NCI-H2227 (cell line): ENCODE measurements at regions not wholly inside any gene's neighbourhood (a gene's known extent, or its start where the extent isn't known, plus 50 kb on each side); places are given as distances from the start of the nearest gene placed in this dataset.
"Not testable (repeated sequence)": the region's sequence is repeated elsewhere in the genome, so short reads cannot be mapped to it uniquely, and the experiment has no call there.

Experiments
- DNase-seq: peaks from one replicate; lab custom pipeline; 2025; ENCODE audit not compliant: unreplicated experiment; lab: John Stamatoyannopoulos, UW

DNA sequence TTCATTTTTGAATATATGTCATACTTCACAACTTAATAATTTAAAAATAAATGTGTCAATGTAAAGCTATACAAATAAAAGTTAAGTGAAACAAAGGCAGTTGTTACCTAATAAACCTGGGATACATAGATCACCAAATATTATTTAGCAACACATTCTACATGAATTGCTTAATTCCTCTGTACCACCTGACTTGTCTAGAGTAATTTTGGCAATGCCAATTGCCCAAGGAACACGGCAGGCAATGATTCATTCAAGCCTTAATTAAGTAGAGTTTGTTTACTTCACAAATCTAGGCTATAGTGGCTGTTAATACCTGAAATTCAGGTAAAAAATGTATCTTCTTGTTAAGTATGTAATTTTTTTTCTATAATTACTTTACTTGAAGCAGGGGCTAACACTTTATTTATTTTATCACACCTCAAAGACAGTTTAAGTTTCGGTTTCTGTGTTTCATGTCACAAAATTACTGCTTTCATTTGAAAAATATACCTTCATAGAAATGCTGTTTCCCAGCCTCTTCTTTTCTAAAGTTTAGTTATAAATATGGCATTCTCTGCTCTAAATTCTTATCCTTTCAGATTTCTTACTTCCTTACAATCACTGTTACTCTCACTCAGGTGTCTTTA lies 705.7 kb downstream of the SLITRK5 start:
- DNase-seq = no peak

DNA sequence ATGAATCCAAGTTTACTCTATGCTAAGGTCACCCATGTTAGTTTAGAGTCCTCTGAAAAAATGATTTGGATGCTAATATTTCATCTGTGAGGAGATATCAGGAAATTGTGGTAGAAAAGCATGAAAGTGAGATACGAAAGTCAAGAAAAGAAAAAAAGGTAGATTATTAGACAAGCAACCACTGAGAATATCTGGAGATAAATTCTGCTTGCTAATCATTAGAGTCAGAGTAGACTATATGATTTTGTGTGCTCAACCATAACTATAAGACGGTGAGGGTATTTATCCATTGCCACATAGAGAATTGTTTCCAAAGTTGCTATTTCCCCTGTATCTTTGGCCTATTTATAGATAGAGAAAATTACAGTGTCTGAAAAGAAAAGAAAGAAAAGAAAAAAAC lies 706.7 kb downstream of the SLITRK5 start:
- DNase-seq = no peak

DNA sequence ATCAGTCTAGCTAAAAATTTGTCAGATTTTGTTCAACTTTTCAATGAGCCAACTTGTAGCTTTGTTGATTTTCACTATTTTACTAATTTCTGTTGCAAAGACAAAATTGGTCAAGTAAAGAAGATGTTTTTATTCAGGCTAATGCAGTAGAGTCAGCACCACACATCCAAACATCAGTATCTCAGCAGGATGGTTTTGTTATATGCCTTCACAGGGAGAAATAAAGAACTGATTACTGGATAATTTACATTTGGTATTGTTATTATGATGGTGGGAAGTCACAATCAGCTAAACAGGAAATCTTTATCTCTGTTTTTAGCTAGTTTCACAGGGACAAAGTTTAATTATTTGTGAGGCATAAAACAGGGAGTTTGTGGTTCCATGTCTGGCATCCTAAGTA lies 713.4 kb downstream of the SLITRK5 start:
- DNase-seq = no peak

DNA sequence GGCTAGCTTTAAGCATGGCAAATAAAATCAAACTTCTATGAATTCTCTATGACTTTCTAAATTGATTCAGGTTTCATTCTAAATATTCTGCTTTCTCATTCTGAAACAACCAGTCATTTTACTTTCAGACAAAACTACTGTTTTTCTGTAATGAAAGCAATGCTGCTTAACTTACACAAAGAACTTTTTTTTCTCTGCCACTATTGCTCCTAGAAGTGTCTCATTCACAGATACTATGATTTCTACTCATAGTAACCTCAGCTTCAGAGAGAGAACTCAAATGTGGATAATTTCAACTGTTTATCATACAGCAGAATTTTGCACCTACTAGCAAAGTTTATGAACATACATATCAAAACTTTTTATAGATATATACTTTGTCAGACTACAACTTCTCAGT lies 724.6 kb downstream of the SLITRK5 start:
- no peak for DNase-seq

DNA sequence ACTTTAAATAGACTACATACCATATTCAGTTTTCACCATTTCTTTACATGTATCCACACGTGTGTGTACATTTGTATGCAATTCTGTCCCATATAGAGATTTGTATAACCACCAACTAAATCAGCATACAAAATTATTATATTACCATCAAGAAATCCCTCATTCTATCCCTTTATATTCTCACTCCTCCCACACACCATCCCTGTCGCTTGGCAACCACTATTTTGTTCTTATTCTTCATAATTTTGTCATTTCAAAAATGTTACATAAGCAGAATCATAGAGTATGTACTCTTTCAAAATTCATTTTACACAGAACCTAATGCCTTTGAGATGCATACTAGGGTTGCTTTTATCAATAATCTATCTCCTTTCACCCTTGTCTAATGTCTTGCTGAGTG lies 740.5 kb downstream of the SLITRK5 start:
- no peak for DNase-seq

DNA sequence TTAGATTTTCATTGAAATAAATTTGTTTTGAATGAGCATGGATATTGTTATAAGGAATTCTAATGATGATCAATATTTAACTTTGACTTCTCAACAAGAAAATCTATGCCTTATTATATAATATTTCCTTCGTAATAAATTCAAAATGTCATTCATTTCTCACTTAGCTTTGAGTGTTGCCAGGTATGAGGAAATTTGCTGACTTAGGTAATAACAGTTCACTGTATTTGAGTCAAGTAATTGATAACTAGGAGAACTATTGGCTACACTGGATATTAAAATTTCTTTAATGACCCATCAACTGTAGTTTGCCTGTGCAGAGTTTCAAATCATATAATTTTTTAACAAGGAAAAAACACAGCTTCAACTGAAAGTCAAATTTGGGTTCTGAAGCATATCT lies 746.6 kb downstream of the SLITRK5 start:
- DNase-seq = no peak

DNA sequence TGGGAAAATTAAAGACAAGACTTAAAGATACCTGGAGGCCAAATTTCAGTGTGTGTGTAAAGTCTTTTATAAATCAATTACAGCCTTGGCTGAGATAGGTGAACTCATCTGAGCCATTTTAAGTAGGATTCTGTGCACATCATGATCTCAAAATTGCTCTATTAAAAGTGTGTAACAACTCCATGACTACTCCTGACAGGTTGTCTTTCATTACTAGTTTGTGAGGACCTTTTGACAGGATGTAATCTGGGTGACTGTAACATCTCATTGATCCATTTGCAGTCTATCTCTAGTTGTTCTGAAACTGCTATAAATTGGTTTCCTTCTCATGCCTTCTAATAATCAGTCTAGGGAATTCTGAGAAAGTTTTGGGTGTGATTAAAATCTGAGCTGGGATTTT lies 753.3 kb downstream of the SLITRK5 start:
- DNase-seq = no peak

DNA sequence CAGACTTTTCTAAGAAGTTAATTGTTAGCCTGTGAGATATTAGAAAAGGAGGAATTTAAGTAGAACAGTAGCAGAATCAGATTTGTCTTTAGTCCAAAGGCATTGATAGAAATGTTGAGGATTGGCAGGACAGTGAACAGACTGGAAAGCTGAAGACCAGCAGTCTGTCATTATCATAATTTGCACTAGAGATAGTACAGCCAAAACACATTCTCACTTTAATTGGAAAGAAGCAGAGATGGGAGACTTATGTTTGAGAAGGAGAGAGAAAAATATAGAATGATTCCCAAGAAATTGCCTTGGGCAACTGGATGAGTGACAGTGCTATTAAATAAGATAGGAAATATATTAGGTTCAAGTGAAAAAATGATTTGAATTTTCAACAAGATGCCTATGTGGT lies 755.5 kb downstream of the SLITRK5 start:
- no peak for DNase-seq

DNA sequence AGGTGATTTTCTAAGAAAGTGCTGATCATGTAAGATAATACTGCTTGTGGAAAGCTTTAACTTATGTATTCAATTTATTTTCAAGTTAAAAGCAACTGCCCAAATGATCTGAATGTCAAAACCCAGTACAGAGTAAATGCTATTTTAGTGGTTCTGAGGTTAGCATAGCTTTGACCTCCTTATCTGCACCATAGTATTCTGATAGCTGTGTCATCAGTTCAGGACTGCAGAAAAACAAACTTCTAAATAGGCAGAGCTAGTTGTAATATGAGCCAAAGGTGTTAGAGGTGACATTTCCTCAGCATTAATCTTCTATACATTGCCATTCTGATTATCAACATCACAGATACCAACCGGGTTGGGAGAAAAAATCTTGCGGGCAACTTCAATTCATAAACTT lies 758.7 kb downstream of the SLITRK5 start:
- DNase-seq = no peak

DNA sequence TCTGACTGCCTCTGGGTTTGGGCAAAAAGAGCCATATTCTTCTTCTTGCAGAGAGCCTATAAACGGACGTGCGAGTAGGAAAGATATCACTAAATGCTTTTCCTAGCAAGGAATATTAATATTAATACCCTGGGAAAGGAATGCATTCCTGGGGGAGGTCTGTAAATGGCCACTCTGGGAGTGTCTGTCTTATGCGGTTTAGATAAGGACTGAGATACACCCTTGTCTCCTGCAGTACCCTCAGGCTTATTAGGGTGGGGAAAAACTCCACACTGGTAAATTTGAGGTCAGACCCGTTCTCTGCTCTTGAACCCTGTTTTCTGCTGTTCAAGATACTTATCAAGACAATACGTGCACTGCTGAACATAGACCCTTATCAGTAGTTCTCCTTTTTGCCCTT lies 763.8 kb downstream of the SLITRK5 start:
- no peak for DNase-seq

DNA sequence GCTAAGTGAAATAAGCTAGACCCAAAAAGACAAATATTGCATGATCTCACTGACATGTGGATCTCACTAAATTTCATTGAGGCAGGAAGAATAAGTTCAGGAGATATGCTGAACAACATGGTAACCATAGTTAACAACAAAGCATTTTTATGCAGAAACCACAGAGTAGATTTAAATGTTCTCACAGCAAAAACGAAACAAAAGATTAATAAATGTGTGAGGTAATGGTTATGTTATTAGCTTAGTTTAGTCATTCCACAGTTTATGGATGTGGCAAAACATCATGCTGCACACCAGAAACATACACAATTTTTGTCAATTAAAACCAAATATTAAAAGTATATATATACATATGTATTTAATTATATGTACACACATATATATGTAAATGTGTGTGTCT lies 765.8 kb downstream of the SLITRK5 start:
- no peak for DNase-seq

DNA sequence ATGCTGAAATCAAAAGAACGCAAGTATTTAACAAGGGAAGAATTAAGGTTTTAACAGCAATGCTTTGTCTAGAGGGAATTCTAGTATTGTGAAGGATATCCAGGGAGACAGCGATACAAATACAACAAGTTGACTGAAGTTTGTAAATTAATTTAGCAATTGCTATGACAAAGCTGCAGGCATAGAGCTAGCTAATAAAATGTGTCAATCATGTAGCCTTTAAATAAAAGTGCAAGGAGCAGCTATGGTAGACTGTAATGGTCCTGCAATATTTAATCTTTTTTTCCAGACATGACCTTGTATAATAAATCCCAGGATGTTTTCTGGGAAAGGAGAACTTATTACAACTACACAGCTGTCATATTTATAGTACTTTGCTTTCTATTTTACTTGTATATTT lies 779.3 kb downstream of the SLITRK5 start:
- no peak for DNase-seq

DNA sequence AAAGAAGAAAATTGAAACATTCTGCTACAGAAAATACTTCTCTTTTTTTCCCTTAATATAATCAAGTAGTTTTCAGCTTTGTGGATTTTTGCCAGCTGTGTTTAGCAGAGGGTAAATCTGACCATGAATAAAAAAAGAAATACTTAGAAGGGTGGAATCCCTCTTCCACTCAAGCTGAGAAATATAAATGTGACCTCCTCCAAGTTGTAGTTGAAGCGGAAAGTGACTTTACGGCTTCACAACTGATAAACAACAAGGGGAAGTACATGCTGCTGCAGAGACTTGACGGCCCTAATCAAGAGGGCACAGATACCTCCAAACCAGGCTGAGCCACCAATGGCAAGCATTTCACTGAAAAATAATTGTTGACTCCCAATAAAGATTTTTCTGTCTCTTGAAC lies 785.0 kb downstream of the SLITRK5 start:
- no peak for DNase-seq

DNA sequence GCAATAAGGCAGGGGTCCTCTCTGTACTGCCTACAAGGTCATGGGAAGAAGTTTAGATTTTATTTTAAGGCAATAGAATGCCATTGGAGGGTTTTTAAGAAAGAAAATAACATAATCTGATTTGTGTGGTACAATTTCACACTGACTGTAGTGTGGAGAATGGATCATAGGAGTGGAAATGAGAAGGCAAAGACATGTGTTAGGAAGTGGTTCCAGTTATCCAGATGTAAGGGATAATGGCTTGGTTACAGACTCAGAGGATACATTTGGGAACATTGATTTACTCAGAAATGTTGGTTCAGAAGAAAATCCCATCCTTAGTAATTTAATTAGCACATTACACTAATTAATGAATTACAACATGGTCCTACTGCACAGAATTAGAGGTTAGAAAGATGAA lies 788.2 kb downstream of the SLITRK5 start:
- DNase-seq = no peak

DNA sequence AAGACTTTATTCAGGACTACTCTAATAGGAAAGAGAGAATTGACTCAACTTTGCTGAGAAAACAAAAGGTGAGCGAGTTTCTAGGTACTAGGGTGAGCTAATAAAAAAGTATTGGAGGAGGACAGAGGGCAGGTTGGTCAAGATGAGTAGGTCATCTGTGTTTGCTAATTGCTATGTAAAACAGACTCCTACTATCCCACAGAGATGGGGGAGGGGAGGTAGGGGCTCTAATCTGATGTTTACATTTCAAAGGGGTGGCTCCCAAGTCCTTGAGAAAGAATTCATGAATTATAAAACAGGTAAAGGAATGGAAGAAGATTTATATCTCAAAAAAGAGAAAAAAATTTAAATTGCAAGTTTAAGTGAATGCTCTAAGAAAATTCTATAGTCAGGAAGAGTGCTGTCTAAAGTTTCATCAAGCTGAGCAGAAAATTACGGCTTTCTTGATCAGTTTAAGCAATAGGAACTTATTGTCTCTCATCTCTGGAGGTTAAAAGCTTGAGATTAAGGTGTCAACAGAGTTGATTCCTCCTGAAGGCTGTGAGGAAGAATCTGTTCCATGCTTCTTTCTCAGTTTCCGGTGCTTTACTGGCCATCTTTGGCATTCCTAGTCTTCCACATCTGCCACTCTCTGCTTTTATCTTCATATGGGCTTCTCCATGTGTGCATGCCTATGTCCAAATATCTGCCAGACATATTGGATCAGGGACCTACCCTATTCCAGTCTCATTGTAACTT lies 790.3 kb downstream of the SLITRK5 start:
- DNase-seq = no peak

DNA sequence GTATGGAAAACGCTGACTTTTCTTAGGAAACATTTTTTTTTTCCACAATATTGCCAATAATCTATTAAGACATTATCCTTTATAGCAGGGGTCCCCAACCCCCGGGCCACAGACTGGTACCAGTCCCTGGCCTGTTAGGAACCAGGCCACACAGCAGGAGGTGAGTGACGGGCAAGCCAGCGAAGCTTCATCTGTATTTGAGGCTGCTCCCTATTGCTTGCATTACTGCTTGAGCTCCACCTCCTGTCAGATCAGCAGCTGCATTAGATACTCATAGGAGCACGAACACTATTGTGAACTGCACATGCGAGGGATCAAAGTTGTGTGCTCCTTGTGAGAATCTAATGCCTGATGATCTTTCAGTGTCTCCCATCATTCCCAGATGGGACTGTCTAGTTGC lies 793.7 kb downstream of the SLITRK5 start:
- no peak for DNase-seq

DNA sequence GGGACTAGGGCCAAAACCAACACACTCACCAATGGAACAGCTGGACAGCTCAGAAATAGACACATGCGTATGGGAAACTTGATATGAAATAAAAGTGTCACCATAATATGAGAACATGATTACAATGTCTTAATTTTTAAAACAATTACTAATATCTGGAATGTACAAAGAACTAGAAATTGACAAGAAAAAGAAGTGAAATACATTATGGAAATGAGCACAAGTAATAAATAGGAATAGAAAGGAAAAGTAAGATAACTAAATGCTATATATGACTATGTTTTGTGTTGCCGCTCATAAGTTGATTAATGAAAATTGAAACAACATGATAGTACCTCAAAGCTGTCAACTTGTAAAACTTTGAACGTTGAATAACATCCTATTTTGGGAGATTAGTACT lies 801.1 kb downstream of the SLITRK5 start:
- no peak for DNase-seq

DNA sequence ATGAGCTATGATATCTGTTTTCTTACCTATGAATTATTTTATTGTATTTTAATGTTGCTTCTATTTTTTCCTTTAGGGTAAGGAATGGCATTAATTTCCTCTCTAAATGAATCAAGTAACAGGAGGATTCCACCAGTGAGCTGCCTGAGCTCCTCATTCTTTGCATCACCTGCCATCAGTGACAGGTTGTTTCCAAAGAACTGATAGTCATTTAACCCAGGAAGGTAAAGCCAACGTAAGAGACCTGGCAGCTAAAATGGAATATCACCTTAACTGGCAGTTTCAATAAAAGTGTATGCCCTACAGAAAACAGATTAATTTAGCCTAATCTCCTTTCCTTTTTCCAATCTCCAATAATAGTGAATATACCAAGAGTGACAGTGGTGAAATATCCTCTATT lies 812.0 kb downstream of the SLITRK5 start:
- no peak for DNase-seq

DNA sequence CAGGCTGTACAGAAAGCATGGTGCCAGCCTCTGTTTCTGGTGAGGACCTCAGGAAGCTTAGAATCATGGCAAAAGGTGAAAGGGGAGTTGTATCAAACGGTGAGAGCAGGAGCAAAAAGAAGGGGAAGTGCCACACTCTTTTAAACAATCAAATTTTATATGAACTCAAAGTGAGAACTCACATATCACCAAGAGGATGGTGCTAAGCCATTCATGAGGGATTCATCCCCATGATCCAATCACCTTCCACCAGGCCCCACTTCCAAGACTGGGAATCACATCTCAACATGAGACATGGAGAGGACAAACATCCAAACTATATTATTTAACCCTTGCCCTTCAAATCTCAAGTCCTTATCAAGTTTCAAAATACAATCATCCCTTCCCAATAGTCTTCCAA lies 836.7 kb downstream of the SLITRK5 start:
- DNase-seq = no peak

DNA sequence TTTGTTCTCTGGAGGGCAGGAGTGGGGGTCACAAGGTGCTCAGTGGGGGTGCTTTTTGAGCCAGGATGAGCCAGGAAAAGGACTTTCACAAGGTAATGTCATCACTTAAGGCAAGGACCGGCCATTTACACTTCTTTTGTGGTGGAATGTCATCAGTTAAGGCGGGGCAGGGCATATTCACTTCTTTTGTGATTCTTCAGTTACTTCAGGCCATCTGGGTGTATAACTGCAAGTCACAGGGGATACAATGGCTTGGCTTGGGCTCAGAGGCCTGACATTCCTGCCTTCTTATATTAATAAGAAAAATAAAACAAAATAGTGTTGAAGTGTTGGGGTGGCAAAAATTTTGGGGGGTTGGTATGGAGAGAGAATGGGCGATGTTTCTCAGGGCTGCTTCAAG lies 841.8 kb downstream of the SLITRK5 start:
- not testable (repeated sequence) for DNase-seq

DNA sequence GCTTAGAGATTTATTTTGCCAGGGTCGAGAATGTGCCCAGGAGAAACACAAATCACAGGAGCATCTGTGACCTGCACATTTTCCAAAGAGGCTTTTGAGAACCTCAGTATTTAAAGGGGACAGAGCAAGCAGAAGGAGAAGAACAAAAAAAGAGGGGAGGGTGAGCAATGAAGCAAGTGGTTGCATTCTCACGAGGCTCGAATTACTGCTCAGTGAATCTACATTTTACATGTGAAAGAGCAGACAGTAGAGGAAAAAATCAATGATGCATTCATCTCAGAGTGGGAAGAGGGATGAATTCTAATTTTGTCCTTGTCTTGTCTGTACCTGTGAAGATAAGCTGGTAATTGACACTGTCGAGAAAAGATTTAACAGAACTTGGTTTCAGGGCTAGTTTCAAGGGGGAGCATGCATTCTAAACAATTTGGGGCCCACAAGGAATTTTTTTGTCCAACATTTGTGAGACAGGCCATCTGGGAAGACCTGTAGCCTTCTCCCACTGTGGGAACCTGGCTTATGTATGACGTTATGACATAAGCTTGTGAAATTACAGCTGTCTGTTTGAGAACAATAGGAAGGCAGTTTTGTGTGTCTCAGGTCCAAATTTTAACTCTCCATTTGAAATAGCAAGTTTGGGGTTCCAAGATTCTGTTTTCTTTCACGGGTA lies 855.1 kb downstream of the SLITRK5 start:
- DNase-seq = no peak

DNA sequence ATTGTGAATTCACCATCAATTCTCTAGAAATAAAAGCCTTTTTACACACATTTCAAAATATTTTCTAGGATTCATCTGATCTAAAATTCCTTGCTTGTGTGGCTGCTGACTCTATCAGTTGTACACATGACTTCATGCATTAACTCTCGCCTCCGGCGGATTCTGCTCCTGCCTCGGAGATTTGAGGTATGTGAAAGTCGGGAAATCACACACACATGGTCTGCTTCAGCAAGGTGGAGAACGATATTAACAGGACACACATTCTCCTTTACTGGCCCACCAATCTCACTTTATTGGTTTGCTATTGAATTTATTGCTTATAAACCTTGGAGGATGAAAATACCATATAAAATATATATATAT lies 855.7 kb downstream of the SLITRK5 start:
- DNase-seq = no peak

DNA sequence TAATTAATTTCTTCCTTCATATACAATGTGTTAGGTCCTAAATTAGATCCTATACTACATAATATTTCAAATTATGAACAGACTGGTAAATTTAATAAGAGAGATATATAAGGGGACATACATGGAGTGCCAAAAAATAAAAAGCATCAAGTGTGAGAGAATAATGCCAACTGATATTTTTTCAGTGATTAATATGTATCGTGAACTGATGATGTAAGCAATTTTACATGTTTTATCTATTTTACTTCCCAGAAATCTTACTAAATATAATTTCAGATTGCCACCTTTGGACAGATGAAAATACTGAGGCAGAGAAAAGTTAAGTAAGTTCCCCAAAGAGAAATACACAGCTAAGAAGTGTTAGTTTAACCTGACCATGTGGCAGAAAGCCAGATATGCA lies 870.8 kb downstream of the SLITRK5 start:
- no peak for DNase-seq
